IMR-90 (cell line): ENCODE measurements at regions not wholly inside any gene's neighbourhood (a gene's known extent, or its start where the extent isn't known, plus 50 kb on each side); places are given as distances from the start of the nearest gene placed in this dataset.

Experiments
- ATAC-seq: fragments of 200-7000 bp; cut with Tn5 transposase; 2 replicates; pipeline ENCODE4 v1.9.1; 2020; ENCODE audit warnings: low read depth, mild to moderate bottlenecking, moderate library complexity
- BruUV-seq: library from RNA; stranded (reverse); fragments of 400-500 nt; replicated peaks from 2 replicates; lab custom pipeline; 2021; lab: Mats Ljungman, UMichigan
- CTCF ChIA-PET: fragments of 300-600 bp; formaldehyde crosslinking; extraction: SDS; loops from one replicate; lab custom pipeline; 2021; ENCODE audit warnings: antibody characterized with exemption; lab: Yijun Ruan, JAX
- POLR2A ChIA-PET: fragments of 300-600 bp; sonication (Branson Sonifier 250); formaldehyde crosslinking; loops from one replicate; lab custom pipeline; 2022; ENCODE audit warnings: antibody characterized with exemption; ENCODE audit not compliant: unreplicated experiment; lab: Charles Lee
- DNase-seq: peaks from one replicate; pipeline ENCODE4 v3.0.0; 2013
- H2AFZ ChIP-seq: replicated peaks from 2 replicates; pipeline ENCODE3; 2013; ENCODE audit warnings: low read length, mild to moderate bottlenecking; ENCODE audit not compliant: poor library complexity
- H2AK5ac ChIP-seq: 2 replicates; pipeline ENCODE4 v1.6.1; 2013; ENCODE audit warnings: low read depth, low read length, inconsistent platforms
- H2AK9ac ChIP-seq: replicated peaks from 2 replicates; pipeline ENCODE3; 2013; ENCODE audit warnings: mild to moderate bottlenecking, low read depth, low read length, moderate library complexity; ENCODE audit not compliant: poor library complexity
- H2BK120ac ChIP-seq: 2 replicates; pipeline ENCODE4 v1.6.1; 2013; ENCODE audit warnings: low read depth, low read length, inconsistent platforms
- H2BK15ac ChIP-seq: 3 replicates; pipeline ENCODE4 v1.6.1; 2013; ENCODE audit warnings: low read depth, low read length, inconsistent platforms
- H2BK20ac ChIP-seq: 2 replicates; pipeline ENCODE4 v1.6.1; 2013; ENCODE audit warnings: low read depth, mild to moderate bottlenecking, inconsistent platforms, low read length, moderate library complexity
- H2BK5ac ChIP-seq: 2 replicates; pipeline ENCODE4 v1.6.1; 2013; ENCODE audit warnings: mild to moderate bottlenecking, low read depth, low read length, inconsistent platforms; ENCODE audit not compliant: poor library complexity, severe bottlenecking
- H3K14ac ChIP-seq: replicated peaks from 2 replicates; pipeline ENCODE4 v1.6.1; 2013; ENCODE audit warnings: low read depth, low read length, inconsistent platforms
- H3K18ac ChIP-seq: 2 replicates; pipeline ENCODE4 v1.6.1; 2013; ENCODE audit warnings: low read depth, low read length, control low read depth
- H3K23ac ChIP-seq: 2 replicates; pipeline ENCODE4 v1.6.1; 2013; ENCODE audit warnings: low read depth, low read length, inconsistent platforms
- H3K27ac ChIP-seq: 2 replicates; pipeline ENCODE4 v1.5.1; 2013; ENCODE audit warnings: mild to moderate bottlenecking, control low read depth, low read length; ENCODE audit not compliant: insufficient read depth
- H3K27me3 ChIP-seq: 2 replicates; pipeline ENCODE4 v1.6.1; 2013; ENCODE audit warnings: low read length; ENCODE audit not compliant: control insufficient read depth, insufficient read depth
- H3K36me3 ChIP-seq: 2 replicates; pipeline ENCODE4 v1.6.1; 2013; ENCODE audit warnings: low read length, mixed read lengths; ENCODE audit not compliant: control insufficient read depth, insufficient read depth
- H3K4ac ChIP-seq: 2 replicates; pipeline ENCODE4 v1.6.1; 2013; ENCODE audit warnings: low read depth, low read length, inconsistent platforms
- H3K4me1 ChIP-seq: 2 replicates; pipeline ENCODE4 v1.6.1; 2013; ENCODE audit warnings: low read length, mixed read lengths; ENCODE audit not compliant: control insufficient read depth, insufficient read depth
- H3K4me2 ChIP-seq: 2 replicates; pipeline ENCODE4 v1.6.1; 2013; ENCODE audit warnings: low read depth, mild to moderate bottlenecking, control low read depth, low read length, moderate library complexity
- H3K4me3 ChIP-seq: 2 replicates; pipeline ENCODE4 v1.5.1; 2013; ENCODE audit warnings: low read depth, mild to moderate bottlenecking, control low read depth, low read length, moderate library complexity; ENCODE audit not compliant: insufficient read depth
- H3K56ac ChIP-seq: 2 replicates; pipeline ENCODE4 v1.6.1; 2013; ENCODE audit warnings: low read length, inconsistent platforms; ENCODE audit not compliant: insufficient read depth; ENCODE audit errors: extremely low read depth
- H3K79me1 ChIP-seq, 2 experiments: 2 replicates each; pipeline ENCODE4 v1.6.1; 2013; ENCODE audit warnings: low read length in 2 of 2, inconsistent platforms in 1 of 2, low read depth in 1 of 2
- H3K9ac ChIP-seq: 2 replicates; pipeline ENCODE4 v1.6.1; 2013; ENCODE audit warnings: low read depth, low read length, control low read depth
- H3K9me1 ChIP-seq: 2 replicates; pipeline ENCODE4 v1.6.1; 2013; ENCODE audit warnings: low read length, inconsistent platforms; ENCODE audit not compliant: insufficient read depth
- H3K9me3 ChIP-seq: 2 replicates; pipeline ENCODE4 v1.6.1; 2013; ENCODE audit warnings: low read length; ENCODE audit not compliant: control insufficient read depth, insufficient read depth
- H4K20me1 ChIP-seq: 2 replicates; pipeline ENCODE4 v1.6.1; 2013; ENCODE audit warnings: low read length, inconsistent platforms; ENCODE audit not compliant: insufficient read depth
- H4K5ac ChIP-seq: 2 replicates; pipeline ENCODE4 v1.6.1; 2013; ENCODE audit warnings: mild to moderate bottlenecking, low read depth, low read length, control low read depth
- H4K8ac ChIP-seq, 2 experiments: 2 replicates each; pipeline ENCODE4 v1.6.1; 2013; ENCODE audit warnings: low read depth in 2 of 2, low read length in 2 of 2, control low read depth in 1 of 2, inconsistent platforms in 1 of 2
- H4K91ac ChIP-seq: 2 replicates; pipeline ENCODE4 v1.6.1; 2013; ENCODE audit warnings: low read depth, low read length, inconsistent platforms; ENCODE audit not compliant: insufficient read depth
- CHD1 ChIP-seq: IDR thresholded peaks from 2 replicates; pipeline ENCODE4 v1.6.1; 2012; ENCODE audit warnings: low read depth, low read length, improper control_type of control experiment
- CTCF ChIP-seq: conservative IDR thresholded peaks from 2 replicates; pipeline ENCODE4 v1.5.1; 2012; ENCODE audit warnings: mild to moderate bottlenecking, low read depth, low read length, improper control_type of control experiment
- FOS ChIP-seq: fragments of 150-350 bp; IDR thresholded peaks from 2 replicates; pipeline ENCODE4 v1.6.1; 2016; ENCODE audit warnings: low read depth, low read length
- MXI1 ChIP-seq: IDR thresholded peaks from 2 replicates; pipeline ENCODE4 v1.6.1; 2012; ENCODE audit warnings: low read depth, mild to moderate bottlenecking, low read length, moderate library complexity, borderline replicate concordance
- NFE2L2 ChIP-seq: fragments of 150-350 bp; IDR thresholded peaks from 2 replicates; pipeline ENCODE4 v1.6.1; 2016; ENCODE audit warnings: low read depth, mild to moderate bottlenecking, low read length
- RAD21 ChIP-seq: IDR thresholded peaks from 2 replicates; pipeline ENCODE4 v1.6.1; 2012; ENCODE audit warnings: low read length, improper control_type of control experiment
- RCOR1 ChIP-seq: IDR thresholded peaks from 2 replicates; pipeline ENCODE4 v1.6.1; 2012; ENCODE audit warnings: mild to moderate bottlenecking, low read length, improper control_type of control experiment; ENCODE audit not compliant: insufficient replicate concordance
- RFX5 ChIP-seq: IDR thresholded peaks from 2 replicates; pipeline ENCODE4 v1.8.0; 2012; ENCODE audit warnings: low read depth, mild to moderate bottlenecking, low read length, moderate library complexity
- WGBS, 2 experiments: methylation state at CpG; one replicate each; pipeline versions ENCODE4 v1.1.5 to v1.1.7; 2013; ENCODE audit warnings: missing lambda C conversion rate in 2 of 2; ENCODE audit not compliant: insufficient read length in 1 of 2; ENCODE audit errors: extremely low coverage in 2 of 2; 5-methylcytosine and 5-hydroxymethylcytosine counted together
- dilution Hi-C: fragments of 300-500 bp; cut with HindIII; formaldehyde crosslinking; loops from one replicate; pipeline ENCODE4 v1.14.3; 2018; ENCODE audit warnings: low sequenced_read_pairs; ENCODE audit not compliant: unreplicated experiment
- in situ Hi-C: fragments of 300-500 bp; cut with MboI; formaldehyde crosslinking; loops from 3 replicates; pipeline ENCODE4 v1.14.3; 2019; ENCODE audit warnings: low sequenced_read_pairs, inconsistent platforms, mixed read lengths
- intact Hi-C: fragments of 100-400 bp; cut with micrococcal nuclease; formaldehyde crosslinking; loops from 2 replicates; pipeline ENCODE4 v1.10.0; 2022

GRCh38 chr10:121087129-121087528, 236.0 kb downstream of the WDR11 start:
- no peak for TF ChIP-seq CTCF
- TF ChIP-seq FOS: no peak
- no peak for TF ChIP-seq NFE2L2
- TF ChIP-seq CHD1: no peak
- no peak for TF ChIP-seq RAD21
- TF ChIP-seq RFX5: no peak
- TF ChIP-seq RCOR1: no peak
- TF ChIP-seq MXI1: no peak
- DNase-seq (no peak), ATAC-seq (no peak)
- Histone ChIP-seq H3K23ac (no peak overlapping the region), H4K91ac (no peak overlapping the region), H3K9me1 (no peaks in the 10 kb centered on the region), H3K14ac (no peak overlapping the region), H3K4me2 (no peak overlapping the region), H3K79me1 (no peaks in the 10 kb centered on the region), H2BK15ac (no peak overlapping the region), H3K27ac (no peak overlapping the region), H2AK9ac (no peak overlapping the region), H3K4me1 (no peaks in the 10 kb centered on the region), H3K9me3 (peaks cover 42% of the 10 kb centered on the region), H2AFZ (no peak overlapping the region), H3K56ac (no peak overlapping the region), H3K27me3 (no peaks in the 10 kb centered on the region), H2BK20ac (no peak overlapping the region), H2AK5ac (no peak overlapping the region), H4K8ac (no peak overlapping the region), H3K4ac (no peak overlapping the region), H2BK120ac (no peak overlapping the region), H3K18ac (no peak overlapping the region), H4K5ac (no peak overlapping the region), H2BK5ac (no peak overlapping the region), H4K20me1 (no peaks in the 10 kb centered on the region), H3K9ac (no peak overlapping the region), H3K36me3 (no peaks in the 10 kb centered on the region), H3K4me3 (no peak overlapping the region)
- 74% methylated on average over 9 of the region's 9 CpGs; no CpG with 5 or more reads in 1 of the 2 experiments for WGBS, 2 experiments
- in situ Hi-C loops (no loop called here), dilution Hi-C loops (no loop called here), intact Hi-C loops (no loop called here)
- no TSS peak for BruUV-seq
- ChIA-PET CTCF (no interaction called here), POLR2A (no interaction called here)
